ENCODE measurements at regions not wholly inside any gene's neighbourhood (a gene's known extent, or its start where the extent isn't known, plus 50 kb on each side); places are given as distances from the start of the nearest gene placed in this dataset.

DNA sequence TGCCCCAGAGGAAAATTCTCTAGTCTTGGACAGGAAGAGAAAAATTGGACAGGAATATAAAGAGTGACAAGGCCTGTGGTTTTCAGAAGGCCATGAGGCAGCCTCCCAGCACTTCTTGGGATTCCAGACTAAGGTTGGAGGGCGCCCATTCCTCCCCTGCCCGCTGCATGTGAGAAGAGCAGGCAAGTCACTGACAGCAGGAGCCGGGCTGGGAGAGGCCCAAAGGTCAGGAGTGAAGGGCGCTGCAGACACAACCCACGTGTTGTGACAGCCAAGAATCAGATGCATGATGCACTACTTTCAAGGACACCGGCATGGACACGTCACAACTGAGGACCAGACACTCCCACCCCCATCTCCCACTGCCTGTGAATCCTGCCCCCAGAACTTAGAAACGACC lies 256.7 kb downstream of the CBLN1 start:
- ChIA-PET POLR2A (no interaction called here), CTCF (no interaction called here)
- Histone ChIP-seq H3K27me3 (ENCODE audit: control insufficient read depth, insufficient read depth, low read length) (no peaks in the 10 kb centered on the region), H3K9me3 (ENCODE audit: control insufficient read depth, insufficient read depth, low read length) (peaks cover 10% of the 10 kb centered on the region), H3K4me3 (ENCODE audit: low read depth, low read length) (no peak overlapping the region), H3K27ac (ENCODE audit: low read depth, low read length) (no peak overlapping the region)
- no peak for DNase-seq (ENCODE audit: low read depth, low spot score)
- TF ChIP-seq, protein P1, sequence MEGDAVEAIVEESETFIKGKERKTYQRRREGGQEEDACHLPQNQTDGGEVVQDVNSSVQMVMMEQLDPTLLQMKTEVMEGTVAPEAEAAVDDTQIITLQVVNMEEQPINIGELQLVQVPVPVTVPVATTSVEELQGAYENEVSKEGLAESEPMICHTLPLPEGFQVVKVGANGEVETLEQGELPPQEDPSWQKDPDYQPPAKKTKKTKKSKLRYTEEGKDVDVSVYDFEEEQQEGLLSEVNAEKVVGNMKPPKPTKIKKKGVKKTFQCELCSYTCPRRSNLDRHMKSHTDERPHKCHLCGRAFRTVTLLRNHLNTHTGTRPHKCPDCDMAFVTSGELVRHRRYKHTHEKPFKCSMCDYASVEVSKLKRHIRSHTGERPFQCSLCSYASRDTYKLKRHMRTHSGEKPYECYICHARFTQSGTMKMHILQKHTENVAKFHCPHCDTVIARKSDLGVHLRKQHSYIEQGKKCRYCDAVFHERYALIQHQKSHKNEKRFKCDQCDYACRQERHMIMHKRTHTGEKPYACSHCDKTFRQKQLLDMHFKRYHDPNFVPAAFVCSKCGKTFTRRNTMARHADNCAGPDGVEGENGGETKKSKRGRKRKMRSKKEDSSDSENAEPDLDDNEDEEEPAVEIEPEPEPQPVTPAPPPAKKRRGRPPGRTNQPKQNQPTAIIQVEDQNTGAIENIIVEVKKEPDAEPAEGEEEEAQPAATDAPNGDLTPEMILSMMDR (IDR thresholded peaks at IDR 0.05; ENCODE audit: low read depth, low read length), result no peak

DNA sequence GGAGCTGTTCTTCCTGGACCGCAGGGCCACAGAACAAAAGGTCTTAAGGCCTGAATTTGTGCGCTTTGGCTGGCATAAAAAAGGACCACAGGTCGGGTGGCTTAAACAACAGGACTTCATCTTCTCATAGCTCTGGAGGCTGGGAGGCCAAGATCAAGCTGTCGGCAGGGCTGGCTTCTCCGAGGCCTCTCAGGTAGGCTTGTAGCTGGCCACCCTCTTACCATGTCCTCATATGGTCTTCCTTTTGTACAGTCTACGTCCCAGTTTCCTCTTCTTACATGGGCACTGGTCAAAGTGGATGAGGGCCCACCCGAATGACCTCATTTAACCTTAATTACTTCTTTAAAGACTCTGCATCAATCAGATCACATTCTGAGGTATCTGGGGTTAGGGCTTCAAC lies 257.6 kb downstream of the CBLN1 start:
- Histone ChIP-seq H3K27me3 (ENCODE audit: control insufficient read depth, insufficient read depth, low read length) (no peaks in the 10 kb centered on the region), H3K27ac (ENCODE audit: low read depth, low read length) (no peak overlapping the region), H3K9me3 (ENCODE audit: control insufficient read depth, insufficient read depth, low read length) (peaks cover 13% of the 10 kb centered on the region), H3K4me3 (ENCODE audit: low read depth, low read length) (no peak overlapping the region)
- POLR2A ChIA-PET, result no interaction called here
- DNase-seq (ENCODE audit: low read depth, low spot score), result no peak
- TF ChIP-seq, protein P1 (IDR thresholded peaks at IDR 0.05; ENCODE audit: low read depth, low read length), result no peak
- CTCF ChIA-PET, result no interaction called here

DNA sequence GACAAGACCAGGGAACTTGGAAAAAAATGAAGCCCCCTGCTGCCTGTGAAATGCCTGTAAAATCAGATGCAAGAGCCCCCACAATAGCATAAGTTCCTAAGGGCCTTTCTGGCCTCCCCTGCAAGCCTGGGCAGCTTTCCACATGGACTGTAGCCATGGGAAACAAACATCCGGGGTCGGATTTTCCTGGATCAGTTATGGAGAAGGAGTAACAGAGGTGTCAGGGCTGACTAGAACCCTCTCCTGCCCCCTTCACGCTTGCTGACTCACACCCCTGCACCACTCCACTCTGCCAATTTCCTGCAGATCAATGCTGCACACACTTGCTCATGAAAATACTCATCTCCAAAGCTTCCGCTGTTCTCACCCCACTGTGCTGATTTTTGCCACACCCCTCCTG lies 258.6 kb downstream of the CBLN1 start:
- ChIA-PET POLR2A (no interaction called here), CTCF (no interaction called here)
- Histone ChIP-seq H3K27me3 (ENCODE audit: control insufficient read depth, insufficient read depth, low read length) (no peaks in the 10 kb centered on the region), H3K9me3 (ENCODE audit: control insufficient read depth, insufficient read depth, low read length) (peaks cover 13% of the 10 kb centered on the region), H3K4me3 (ENCODE audit: low read depth, low read length) (no peak overlapping the region), H3K27ac (ENCODE audit: low read depth, low read length) (no peak overlapping the region)
- TF ChIP-seq, protein P1 (IDR thresholded peaks at IDR 0.05; ENCODE audit: low read depth, low read length), result no peak
- no peak for DNase-seq (ENCODE audit: low read depth, low spot score)

- no peaks in the 10 kb centered on the region for H3K27me3 ChIP-seq (ENCODE audit: control insufficient read depth, insufficient read depth, low read length)
- ChIA-PET CTCF (no interaction called here), POLR2A (no interaction called here)
- no peak overlapping the region for H3K4me3 ChIP-seq (ENCODE audit: low read depth, low read length)
- H3K9me3 ChIP-seq (ENCODE audit: control insufficient read depth, insufficient read depth, low read length), result peaks cover 13% of the 10 kb centered on the region
- DNase-seq (ENCODE audit: low read depth, low spot score), result no peak
- TF ChIP-seq, protein P1 (IDR thresholded peaks at IDR 0.05; ENCODE audit: low read depth, low read length), result no peak
- H3K27ac ChIP-seq (ENCODE audit: low read depth, low read length), result no peak overlapping the region
Measured at GRCh38 chr16:49022351-49022963, 259.2 kb downstream of the CBLN1 start.

GRCh38 chr16:49021136-49021535 lies 260.5 kb downstream of the CBLN1 start:
- H3K4me3 ChIP-seq (ENCODE audit: low read depth, low read length), result no peak overlapping the region
- POLR2A ChIA-PET, result no interaction called here
- H3K9me3 ChIP-seq (ENCODE audit: control insufficient read depth, insufficient read depth, low read length), result peaks cover 13% of the 10 kb centered on the region
- H3K27ac ChIP-seq (ENCODE audit: low read depth, low read length), result no peak overlapping the region
- CTCF ChIA-PET, result no interaction called here
- no peaks in the 10 kb centered on the region for H3K27me3 ChIP-seq (ENCODE audit: control insufficient read depth, insufficient read depth, low read length)
- TF ChIP-seq, protein P1 (IDR thresholded peaks at IDR 0.05; ENCODE audit: low read depth, low read length), result no peak
- DNase-seq (ENCODE audit: low read depth, low spot score), result no peak
